D721Med (cell line): ENCODE measurements at regions not wholly inside any gene's neighbourhood (a gene's known extent, or its start where the extent isn't known, plus 50 kb on each side); places are given as distances from the start of the nearest gene placed in this dataset.
"Not testable (repeated sequence)": the region's sequence is repeated elsewhere in the genome, so short reads cannot be mapped to it uniquely, and the experiment has no call there.

Experiments used
- DNase-seq: peaks from one replicate; pipeline ENCODE4 v3.0.0; 2011; ENCODE audit warnings: low spot score; ENCODE audit not compliant: insufficient read length
- FAIRE-seq: peaks from 2 replicates; lab custom pipeline; 2011; peaks lifted over from hg19 to GRCh38; lab: Jason Lieb, UNC
- CTCF ChIP-seq: IDR thresholded peaks from 2 replicates; pipeline ENCODE4 v1.5.1; 2012; ENCODE audit warnings: mild to moderate bottlenecking, control low read depth; ENCODE audit not compliant: insufficient read depth; ENCODE audit errors: missing control alignments

- FAIRE-seq = no peak
- TF ChIP-seq CTCF = no peak
- DNase-seq = no peak
Observed at GRCh38 chr5:67941614-67942401, 273.7 kb upstream of the PIK3R1 start.

GRCh38 chr5:67935908-67936566 lies 279.5 kb upstream of the PIK3R1 start:
- no peak for TF ChIP-seq CTCF
- FAIRE-seq (no peak), DNase-seq (no peak)

- FAIRE-seq (no peak), DNase-seq (no peak)
- TF ChIP-seq CTCF = no peak
Observed at GRCh38 chr5:67934976-67935375, 280.6 kb upstream of the PIK3R1 start.

GRCh38 chr5:67925511-67925910 lies 290.0 kb upstream of the PIK3R1 start:
- no peak for TF ChIP-seq CTCF
- DNase-seq = no peak
- FAIRE-seq = no peak

GRCh38 chr5:67921004-67921601 lies 294.5 kb upstream of the PIK3R1 start:
- no peak for TF ChIP-seq CTCF
- no peak for DNase-seq
- no peak for FAIRE-seq

GRCh38 chr5:67919532-67919931 lies 296.0 kb upstream of the PIK3R1 start:
- not testable (repeated sequence) for DNase-seq, FAIRE-seq

GRCh38 chr5:67917561-67917960 lies 298.0 kb upstream of the PIK3R1 start:
- no peak for FAIRE-seq
- TF ChIP-seq CTCF = no peak
- no peak for DNase-seq
